K562 (cell line): ENCODE measurements at regions not wholly inside any gene's neighbourhood (a gene's known extent, or its start where the extent isn't known, plus 50 kb on each side); places are given as distances from the start of the nearest gene placed in this dataset.

ENCODE experiments used
- ATAC-seq: fragments of 200-7000 bp; cut with Tn5 transposase; 3 replicates; pipeline ENCODE4 v1.9.1; 2020; ENCODE audit warnings: moderate library complexity
- BruUV-seq: library from RNA; stranded (reverse); fragments of 400-500 nt; replicated peaks from 2 replicates; lab custom pipeline; 2021; lab: Mats Ljungman, UMichigan
- CTCF ChIA-PET: fragments of 300-600 bp; formaldehyde crosslinking; extraction: SDS; loops from one replicate; lab custom pipeline; 2021; ENCODE audit warnings: low intra/inter-chr PET ratio; lab: Yijun Ruan, JAX
- POLR2A ChIA-PET: fragments of 300-600, 350-650 bp; sonication (Branson Sonifier 250); formaldehyde crosslinking; extraction: SDS; loops from one replicate; lab custom pipeline; 2021; ENCODE audit warnings: antibody characterized with exemption, inconsistent platforms; lab: Yijun Ruan, JAX
- DNase-seq, 4 experiments: peaks; one replicate each; pipeline versions ENCODE4 v3.0.0 to v3.0.0-alpha.2; 2011 to 2018; ENCODE audit warnings: low spot score in 3 of 4, mixed read lengths in 3 of 4; ENCODE audit errors: extremely low read depth in 1 of 4
- FAIRE-seq: peaks from 2 replicates; lab custom pipeline; 2011; peaks lifted over from hg19 to GRCh38; lab: Jason Lieb, UNC
- H2AFZ ChIP-seq: 2 replicates; pipeline ENCODE4 v1.6.0; 2011; ENCODE audit warnings: low read depth, low read length, control low read depth, inconsistent platforms
- H3K27ac ChIP-seq: fragments of 200-600 bp; 3 replicates; pipeline ENCODE4 v1.8.0; 2011; ENCODE audit warnings: low read depth, mild to moderate bottlenecking, control low read depth, inconsistent platforms, low read length, moderate library complexity, mixed read lengths; ENCODE audit errors: extremely low read depth
- H3K27me3 ChIP-seq, 2 experiments: fragments of 300-600 bp in 1 of 2; 2 replicates in 1 of 2; 3 replicates in 1 of 2; pipeline versions ENCODE4 v1.6.0 to v1.8.0; 2011; ENCODE audit warnings: inconsistent platforms in 2 of 2, low read length in 2 of 2, mild to moderate bottlenecking in 1 of 2, mixed read lengths in 1 of 2, moderate library complexity in 1 of 2; ENCODE audit not compliant: control insufficient read depth in 2 of 2, insufficient read depth in 2 of 2
- H3K36me3 ChIP-seq: fragments of 300-600 bp; 3 replicates; pipeline ENCODE4 v1.8.0; 2011; ENCODE audit warnings: mild to moderate bottlenecking, low read length, inconsistent platforms; ENCODE audit not compliant: control insufficient read depth, insufficient read depth
- H3K4me1 ChIP-seq, 2 experiments: fragments of 200-600 bp in 1 of 2; replicated peaks in 1 of 2; 2 replicates in 1 of 2; 3 replicates in 1 of 2; pipeline versions ENCODE4 v1.5.1 to v1.8.0; 2011; ENCODE audit warnings: inconsistent platforms in 2 of 2, low read length in 2 of 2, mild to moderate bottlenecking in 1 of 2, mixed read lengths in 1 of 2, moderate library complexity in 1 of 2; ENCODE audit not compliant: control insufficient read depth in 2 of 2, insufficient read depth in 2 of 2
- H3K4me2 ChIP-seq: 2 replicates; pipeline ENCODE4 v1.6.1; 2011; ENCODE audit warnings: low read length, control low read depth, inconsistent platforms, mixed read lengths; ENCODE audit not compliant: insufficient read depth
- H3K4me3 ChIP-seq: fragments of 200-600 bp; sonication (generic), shearing (Covaris generic); 2 replicates; pipeline ENCODE4 v1.5.1; 2016; ENCODE audit warnings: control low read depth, inconsistent platforms
- H3K79me2 ChIP-seq: fragments of 200-600 bp; 3 replicates; pipeline ENCODE4 v1.8.0; 2011; ENCODE audit warnings: low read length, inconsistent platforms; ENCODE audit not compliant: control insufficient read depth, insufficient read depth
- H3K9ac ChIP-seq, 2 experiments: 2 replicates each; pipeline versions ENCODE4 v1.6.0 to v1.6.1; 2011; ENCODE audit warnings: low read depth in 2 of 2, low read length in 2 of 2, control low read depth in 1 of 2, inconsistent platforms in 1 of 2, mild to moderate bottlenecking in 1 of 2, mixed read lengths in 1 of 2; ENCODE audit not compliant: insufficient read depth in 1 of 2
- H3K9me1 ChIP-seq: one replicate; pipeline ENCODE4 v1.6.0; 2011; ENCODE audit warnings: inconsistent platforms, mild to moderate bottlenecking, low read length, moderate library complexity; ENCODE audit not compliant: control insufficient read depth, insufficient read depth
- H3K9me3 ChIP-seq: replicated peaks from 2 replicates; pipeline ENCODE4 v1.5.1; 2011; ENCODE audit warnings: low read depth, low read length, inconsistent platforms; ENCODE audit not compliant: control insufficient read depth, insufficient read depth
- H4K20me1 ChIP-seq: replicated peaks from 2 replicates; pipeline ENCODE4 v1.6.1; 2011; ENCODE audit warnings: low read length, inconsistent platforms, mixed read lengths; ENCODE audit not compliant: control insufficient read depth, insufficient read depth
- BHLHE40 ChIP-seq: IDR thresholded peaks from 2 replicates; pipeline ENCODE4 v1.6.1; 2011; ENCODE audit warnings: low read length, improper control_type of control experiment
- CEBPZ ChIP-seq: fragments of 150-350 bp; IDR thresholded peaks from 2 replicates; pipeline ENCODE4 v1.6.1; 2014; ENCODE audit warnings: low read depth, mild to moderate bottlenecking, low read length, borderline replicate concordance
- DMBX1 ChIP-seq: fragments of 250-450 bp; sonication (Bioruptor Pico); IDR thresholded peaks from 2 replicates; pipeline ENCODE4 v1.8.0; 2022; ENCODE audit warnings: inconsistent platforms, mild to moderate bottlenecking, moderate library complexity, borderline replicate concordance
- FOXP4 ChIP-seq: sonication (generic); formaldehyde crosslinking; IDR thresholded peaks from 2 replicates; pipeline ENCODE4 v1.8.0; 2022; ENCODE audit warnings: mild to moderate bottlenecking, missing genetic modification reagents, borderline replicate concordance
- ILF3 ChIP-seq: fragments of 450-650 bp; IDR thresholded peaks from 2 replicates; pipeline ENCODE4 v1.6.1; 2018; ENCODE audit warnings: antibody characterized with exemption, mild to moderate bottlenecking, moderate library complexity, borderline replicate concordance
- MAZ ChIP-seq, 2 experiments: fragments of 450-650 bp in 1 of 2; sonication (generic) in 1 of 2; formaldehyde crosslinking; IDR thresholded peaks in 1 of 2; conservative IDR thresholded peaks in 1 of 2; 2 replicates each; pipeline versions ENCODE4 v1.4.0 to v1.5.0; 2020; ENCODE audit warnings: mild to moderate bottlenecking in 1 of 2, missing genetic modification reagents in 1 of 2
- MXI1 ChIP-seq: IDR thresholded peaks from 2 replicates; pipeline ENCODE4 v1.6.1; 2011; ENCODE audit warnings: low read depth, mild to moderate bottlenecking, improper control_type of control experiment, low read length
- NFE2L1 ChIP-seq: fragments of 450-650 bp; IDR thresholded peaks from 2 replicates; pipeline ENCODE4 v1.6.1; 2016; ENCODE audit warnings: missing genetic modification characterization, low read depth, mild to moderate bottlenecking, missing compliant biosample characterization, moderate library complexity, borderline replicate concordance
- ZNF175 ChIP-seq: fragments of 200-800 bp; sonication (Bioruptor generic); IDR thresholded peaks from 2 replicates; pipeline ENCODE4 v1.6.1; 2016; ENCODE audit warnings: low read depth, mild to moderate bottlenecking, missing genetic modification characterization, missing compliant biosample characterization
- ZNF232 ChIP-seq: sonication (generic); formaldehyde crosslinking; IDR thresholded peaks from 2 replicates; pipeline ENCODE4 v1.8.0; 2022; ENCODE audit warnings: mild to moderate bottlenecking, missing genetic modification reagents
- ZNF277 ChIP-seq: fragments of 250-450 bp; sonication (Bioruptor Pico); IDR thresholded peaks from 2 replicates; pipeline ENCODE4 v1.8.0; 2022; ENCODE audit warnings: inconsistent platforms, mild to moderate bottlenecking, moderate library complexity, borderline replicate concordance
- ZNF589 ChIP-seq: fragments of 200-800 bp; sonication (Bioruptor generic); IDR thresholded peaks from 2 replicates; pipeline ENCODE4 v1.6.1; 2016; ENCODE audit warnings: low read depth, missing genetic modification characterization, missing compliant biosample characterization
- ZNF695 ChIP-seq: fragments of 450-650 bp; formaldehyde crosslinking; IDR thresholded peaks from 2 replicates; pipeline ENCODE4 v1.4.0; 2020; ENCODE audit warnings: mild to moderate bottlenecking, moderate library complexity
- WGBS: fragments of 100-300 bp; shearing (Covaris generic); methylation state at CpG from one replicate; pipeline ENCODE4 v1.1.6; 2016; ENCODE audit warnings: low coverage, mixed read lengths; ENCODE audit not compliant: insufficient coverage; ENCODE audit errors: missing lambda C conversion rate; 5-methylcytosine and 5-hydroxymethylcytosine counted together
- in situ Hi-C: fragments of 300-500 bp; cut with MboI; formaldehyde crosslinking; loops from 4 replicates; pipeline ENCODE4 v1.15.0; 2018; ENCODE audit warnings: inconsistent platforms, mixed read lengths
- intact Hi-C: fragments of 100-400 bp; cut with micrococcal nuclease; formaldehyde crosslinking; loops from 2 replicates; pipeline ENCODE4 v1.14.2; 2022

- TF ChIP-seq FOXP4: no peak
- no peak for TF ChIP-seq ZNF277 (CRISPR knock-in tag)
- TF ChIP-seq ZNF232 (CRISPR knock-in tag): no peak
- no peak for TF ChIP-seq NFE2L1 (tag)
Observed at GRCh38 chr10:105745596-105746148, 1104.6 kb downstream of the SORCS3 start (continued).

GRCh38 chr10:105743343-105744056, 1102.4 kb downstream of the SORCS3 start:
- Histone ChIP-seq H2AFZ (no peak overlapping the region), H3K4me3 (no peak overlapping the region), H3K4me1 (no peaks in the 10 kb centered on the region), H3K9me1 (no peaks in the 10 kb centered on the region), H3K36me3 (no peaks in the 10 kb centered on the region), H3K9me3 (no peaks in the 10 kb centered on the region), H4K20me1 (no peaks in the 10 kb centered on the region), H3K27me3 (no peaks in the 10 kb centered on the region), H3K4me2 (no peak overlapping the region), H3K27ac (no peak overlapping the region), H3K9ac (no peak overlapping the region), H3K79me2 (no peaks in the 10 kb centered on the region)
- intact Hi-C loops (no loop called here), in situ Hi-C loops (no loop called here)
- ChIA-PET POLR2A (no interaction called here), CTCF (no interaction called here)
- no peak for ATAC-seq
- DNase-seq: no peak
- 2% methylated on average over 4 of the region's 4 CpGs for WGBS
- no peak for FAIRE-seq
- no TSS peak for BruUV-seq
- TF ChIP-seq ZNF175 (CRISPR knock-in tag) (no peak), MXI1 (no peak), DMBX1 (no peak), ZNF589 (CRISPR knock-in tag) (no peak), MAZ (CRISPR knock-in tag; conservative IDR thresholded peaks at IDR 0.05 in 1 of 2, IDR thresholded peaks at IDR 0.05 in 1 of 2) (no peak), BHLHE40 (no peak), CEBPZ (no peak), ILF3 (no peak), ZNF695 (CRISPR knock-in tag) (no peak)
